HepG2 (cell line): ENCODE measurements at regions not wholly inside any gene's neighbourhood (a gene's known extent, or its start where the extent isn't known, plus 50 kb on each side); places are given as distances from the start of the nearest gene placed in this dataset.

Source experiments
- ATAC-seq: fragments of 200-7000 bp; cut with Tn5 transposase; 3 replicates; pipeline ENCODE4 v1.9.1; 2020; ENCODE audit warnings: mild to moderate bottlenecking, moderate library complexity
- BruUV-seq: library from RNA; stranded (reverse); fragments of 400-500 nt; replicated peaks from 2 replicates; lab custom pipeline; 2021; lab: Mats Ljungman, UMichigan
- CTCF ChIA-PET: fragments of 300-600 bp; formaldehyde crosslinking; extraction: SDS; loops from one replicate; lab custom pipeline; 2021; ENCODE audit warnings: low total read pairs, inconsistent platforms, low intra/inter-chr PET ratio; lab: Yijun Ruan, JAX
- POLR2A ChIA-PET: fragments of 350-600 bp; sonication (Branson Sonifier 250); formaldehyde crosslinking; loops from one replicate; lab custom pipeline; 2020; ENCODE audit warnings: antibody characterized with exemption, inconsistent platforms; lab: Yijun Ruan, JAX
- DNase-seq: peaks from one replicate; pipeline ENCODE4 v3.0.0-alpha.2; 2015; ENCODE audit warnings: low spot score
- FAIRE-seq: peaks from 3 replicates; lab custom pipeline; 2011; peaks lifted over from hg19 to GRCh38; lab: Jason Lieb, UNC
- H2AFZ ChIP-seq: one replicate; pipeline ENCODE4 v1.6.1; 2011; ENCODE audit warnings: low read length, inconsistent platforms
- H3K27ac ChIP-seq: fragments of 300-600 bp; 3 replicates; pipeline ENCODE4 v1.8.0; 2011; ENCODE audit warnings: mixed run types, mild to moderate bottlenecking, mixed read lengths, low read length, inconsistent platforms; ENCODE audit not compliant: insufficient read depth; ENCODE audit errors: extremely low read length
- H3K27me3 ChIP-seq, 2 experiments: fragments of 200-600 bp in 1 of 2; 2 replicates in 1 of 2; 3 replicates in 1 of 2; pipeline versions ENCODE4 v1.6.0 to v1.8.0; 2011; ENCODE audit warnings: low read length in 2 of 2, mild to moderate bottlenecking in 2 of 2, moderate library complexity in 2 of 2, inconsistent platforms in 1 of 2; ENCODE audit not compliant: insufficient read depth in 2 of 2, control insufficient read depth in 1 of 2
- H3K36me3 ChIP-seq, 2 experiments: fragments of 200-600 bp in 1 of 2; replicated peaks in 1 of 2; 2 replicates in 1 of 2; 3 replicates in 1 of 2; pipeline versions ENCODE4 v1.5.1 to v1.8.0; 2011; ENCODE audit warnings: low read length in 2 of 2, inconsistent platforms in 1 of 2; ENCODE audit not compliant: insufficient read depth in 2 of 2, control insufficient read depth in 1 of 2
- H3K4me1 ChIP-seq: 2 replicates; pipeline ENCODE4 v1.5.1; 2012; ENCODE audit warnings: low read length, inconsistent platforms; ENCODE audit not compliant: insufficient read depth
- H3K4me2 ChIP-seq: 2 replicates; pipeline ENCODE4 v1.6.0; 2011; ENCODE audit warnings: low read depth, low read length, inconsistent platforms
- H3K4me3 ChIP-seq, 3 experiments: fragments of 200-600 bp in 1 of 3; sonication (generic), shearing (Covaris generic) in 1 of 3; replicated peaks in 1 of 3; 2 replicates each; pipeline ENCODE4 v1.5.1; 2011 to 2016; ENCODE audit warnings: low read length in 3 of 3, inconsistent platforms in 2 of 3, low read depth in 2 of 3, mild to moderate bottlenecking in 2 of 3, control low read depth in 1 of 3, mixed read lengths in 1 of 3; ENCODE audit not compliant: insufficient read depth in 1 of 3
- H3K79me2 ChIP-seq: one replicate; pipeline ENCODE4 v1.6.1; 2011; ENCODE audit warnings: low read length, inconsistent platforms; ENCODE audit not compliant: insufficient read depth
- H3K9ac ChIP-seq: 2 replicates; pipeline ENCODE4 v1.6.0; 2011; ENCODE audit warnings: mild to moderate bottlenecking, low read depth, low read length, inconsistent platforms; ENCODE audit not compliant: insufficient read depth
- H3K9me3 ChIP-seq: 2 replicates; pipeline ENCODE4 v1.5.1; 2012; ENCODE audit warnings: mild to moderate bottlenecking, low read length
- H4K20me1 ChIP-seq: 2 replicates; pipeline ENCODE4 v1.6.0; 2011; ENCODE audit warnings: inconsistent platforms, mild to moderate bottlenecking, low read length, moderate library complexity; ENCODE audit not compliant: insufficient read depth
- HNF4G ChIP-seq, 2 experiments: sonication (generic) in 1 of 2; formaldehyde crosslinking in 1 of 2; IDR thresholded peaks; 2 replicates each; pipeline versions ENCODE4 v1.4.0 to v1.6.1; 2011 to 2020; ENCODE audit warnings: borderline replicate concordance in 2 of 2, low read depth in 2 of 2, mild to moderate bottlenecking in 2 of 2, low read length in 1 of 2, missing genetic modification reagents in 1 of 2, moderate library complexity in 1 of 2
- HNRNPK ChIP-seq: fragments of 200-400 bp; formaldehyde crosslinking; IDR thresholded peaks from 2 replicates; pipeline ENCODE4 v1.6.1; 2018; ENCODE audit warnings: low read length, low read depth, moderate library complexity, mild to moderate bottlenecking; ENCODE audit not compliant: poor library complexity, severe bottlenecking
- IRX3 ChIP-seq: sonication (generic); formaldehyde crosslinking; IDR thresholded peaks from 2 replicates; pipeline ENCODE4 v1.8.1; 2023; ENCODE audit warnings: mild to moderate bottlenecking, low read depth, missing genetic modification reagents, borderline replicate concordance
- KDM4B ChIP-seq: sonication (generic); formaldehyde crosslinking; IDR thresholded peaks from 2 replicates; pipeline ENCODE4 v1.4.0; 2020; ENCODE audit warnings: missing genetic modification reagents
- ZFP36L1 ChIP-seq: sonication (generic); formaldehyde crosslinking; IDR thresholded peaks from 2 replicates; pipeline ENCODE4 v1.8.0; 2022; ENCODE audit warnings: mild to moderate bottlenecking, missing genetic modification reagents, moderate library complexity
- ZFP62 ChIP-seq: sonication (generic); formaldehyde crosslinking; IDR thresholded peaks from 2 replicates; pipeline ENCODE4 v1.4.0; 2020; ENCODE audit warnings: missing genetic modification reagents
- ZNF513 ChIP-seq: sonication (generic); formaldehyde crosslinking; conservative IDR thresholded peaks from 2 replicates; pipeline ENCODE4 v1.5.0; 2020; ENCODE audit warnings: missing genetic modification reagents
- ZNF556 ChIP-seq: sonication (generic); formaldehyde crosslinking; IDR thresholded peaks from 2 replicates; pipeline ENCODE4 v1.4.0; 2020; ENCODE audit warnings: mild to moderate bottlenecking, missing genetic modification reagents, borderline replicate concordance
- ZNF570 ChIP-seq: sonication (generic); formaldehyde crosslinking; IDR thresholded peaks from 2 replicates; pipeline ENCODE4 v1.4.0; 2020; ENCODE audit warnings: mild to moderate bottlenecking, missing genetic modification reagents, borderline replicate concordance
- ZNF83 ChIP-seq: sonication (generic); formaldehyde crosslinking; IDR thresholded peaks from 2 replicates; pipeline ENCODE4 v1.4.0; 2020; ENCODE audit warnings: missing genetic modification reagents, mild to moderate bottlenecking, borderline replicate concordance
- WGBS: methylation state at CpG from one replicate; pipeline ENCODE4 v1.1.6; 2017; ENCODE audit warnings: low lambda C conversion rate; 5-methylcytosine and 5-hydroxymethylcytosine counted together
- in situ Hi-C: cut with HindIII; loops from 2 replicates; pipeline ENCODE4 v1.10.0; 2017; ENCODE audit warnings: low pct_unique_long_range_greater_than_20kb; ENCODE audit not compliant: extremely low pct_ligation_motif_present
- intact Hi-C: fragments of 100-400 bp; cut with micrococcal nuclease; formaldehyde crosslinking; loops from one replicate; pipeline ENCODE4 v1.10.0; 2022; ENCODE audit not compliant: unreplicated experiment

DNA sequence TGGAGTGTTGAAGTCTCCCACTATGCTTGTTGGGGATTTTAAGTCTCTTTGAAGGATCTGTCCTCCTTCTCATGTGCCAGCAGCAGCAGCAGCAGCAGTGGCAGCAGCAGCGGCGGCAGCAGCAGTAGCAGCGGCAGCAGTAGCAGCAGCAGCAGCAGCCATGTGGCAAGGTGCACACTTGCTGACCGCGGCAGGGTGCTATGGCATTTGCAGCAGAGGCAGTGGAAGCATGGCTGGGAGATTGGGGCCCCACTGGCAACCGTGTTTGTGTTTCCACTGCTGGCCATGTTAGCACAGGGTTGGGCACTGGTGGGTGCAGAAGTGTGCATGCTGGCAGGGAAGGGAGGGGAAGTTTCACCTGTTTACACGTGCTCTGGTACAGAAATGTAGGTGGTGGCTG lies 280.1 kb downstream of the NUP35 start:
- ChIA-PET CTCF (no interaction called here), POLR2A (no interaction called here)
- 24% methylated on average over 7 of the region's 7 CpGs for WGBS
- H3K79me2 ChIP-seq = no peaks in the 10 kb centered on the region
- DNase-seq = no peak
- no peak for FAIRE-seq
- TF ChIP-seq ZNF83 (CRISPR knock-in tag) (no peak), ZNF556 (CRISPR knock-in tag) (no peak), HNF4G (IDR thresholded peaks at IDR 0.05; ENCODE audit: borderline replicate concordance, low read depth, low read length) (no peak), HNF4G (CRISPR knock-in tag; IDR thresholded peaks at IDR 0.05; ENCODE audit: borderline replicate concordance, low read depth) (no peak), ZNF513 (no peak)
- in situ Hi-C loops = no loop called here
- H2AFZ ChIP-seq = no peak overlapping the region
- H4K20me1 ChIP-seq = no peaks in the 10 kb centered on the region
- no peak for ATAC-seq
- no peak overlapping the region for H3K4me3 ChIP-seq
- no peaks in the 10 kb centered on the region for H3K9me3 ChIP-seq
- no peak overlapping the region for H3K27ac ChIP-seq
- no peak overlapping the region for H3K9ac ChIP-seq
- H3K27me3 ChIP-seq = no peaks in the 10 kb centered on the region
- H3K36me3 ChIP-seq = no peaks in the 10 kb centered on the region
- intact Hi-C loops = no loop called here
- no peak overlapping the region for H3K4me2 ChIP-seq
- no TSS peak for BruUV-seq
- no peaks in the 10 kb centered on the region for H3K4me1 ChIP-seq

DNA sequence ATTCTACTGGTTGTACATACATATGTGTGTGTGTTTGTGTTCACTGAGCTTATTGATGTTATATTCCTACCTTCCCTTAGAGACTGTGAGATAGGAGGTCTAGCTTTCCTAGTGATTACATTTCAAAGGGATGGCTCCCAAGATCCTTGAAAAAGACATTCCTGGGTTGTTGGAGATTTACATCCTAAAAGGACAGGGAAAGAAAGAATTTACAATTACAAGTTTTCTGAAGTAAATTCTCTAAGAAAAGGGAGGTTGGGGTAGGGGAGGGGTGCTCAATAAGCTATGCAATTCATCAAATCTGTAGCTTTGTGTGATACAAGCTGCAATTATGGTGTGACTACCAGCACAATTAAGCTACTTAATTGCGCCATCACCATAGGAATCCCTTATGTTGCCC lies 284.3 kb downstream of the NUP35 start:
- no TSS peak for BruUV-seq

More for the DNA sequence above, 284.3 kb downstream of the NUP35 start:
- no peaks in the 10 kb centered on the region for H3K9me3 ChIP-seq
- TF ChIP-seq KDM4B (no peak), IRX3 (no peak), HNRNPK (peak; percentile 28), ZFP36L1 (CRISPR knock-in tag) (no peak), ZFP62 (CRISPR knock-in tag) (no peak), ZNF570 (CRISPR knock-in tag) (no peak)
- DNase-seq = no peak
- H3K4me3 ChIP-seq = no peak overlapping the region
- H3K4me2 ChIP-seq = no peak overlapping the region
- no peak for ATAC-seq
- no peaks in the 10 kb centered on the region for H4K20me1 ChIP-seq
- POLR2A ChIA-PET = no interaction called here
- intact Hi-C loops (no loop called here), in situ Hi-C loops (no loop called here)
- 3% methylated on average over 1 of the region's 1 CpG for WGBS
- H3K27me3 ChIP-seq = no peaks in the 10 kb centered on the region
- FAIRE-seq = no peak
- H3K36me3 ChIP-seq = no peaks in the 10 kb centered on the region
- H3K79me2 ChIP-seq = no peaks in the 10 kb centered on the region
- H3K4me1 ChIP-seq = no peaks in the 10 kb centered on the region
- H2AFZ ChIP-seq = no peak overlapping the region
- H3K9ac ChIP-seq = no peak overlapping the region
- H3K27ac ChIP-seq = no peak overlapping the region
- CTCF ChIA-PET = no interaction called here
